ENCODE measurements at regions not wholly inside any gene's neighbourhood (a gene's known extent, or its start where the extent isn't known, plus 50 kb on each side); places are given as distances from the start of the nearest gene placed in this dataset.
A peak's percentile ranks its signal among the peaks of the same experiment; 100 is the strongest.
"Not testable (repeated sequence)": the region's sequence is repeated elsewhere in the genome, so short reads cannot be mapped to it uniquely, and the experiment has no call there.

DNA sequence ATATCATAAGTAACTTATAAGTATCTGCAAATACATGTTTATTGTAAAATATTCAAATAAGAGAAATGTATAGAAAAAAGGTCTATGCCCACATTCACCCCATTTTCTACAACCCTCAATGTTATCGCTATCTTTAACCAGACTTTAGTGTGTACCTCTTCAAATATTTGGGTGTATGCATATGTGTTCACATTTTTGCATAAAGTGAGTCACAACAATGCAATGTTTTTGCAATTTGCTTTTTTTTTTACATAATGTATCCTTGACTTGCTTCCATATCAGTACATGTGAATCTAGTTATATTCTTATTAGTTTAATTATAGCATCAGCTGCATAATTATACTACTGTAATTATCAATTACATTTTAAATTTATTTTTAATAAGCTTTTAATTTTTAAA lies 117.3 kb upstream of the LYSMD4 start:
- WGBS, 3 donors = 96 to 100% (median 98%) methylated on average over 1 of the region's 1 CpG
- Histone ChIP-seq H3K27me3 (ENCODE audit: control insufficient read depth in 3 of 3, insufficient read depth in 3 of 3, low read length in 3 of 3) (no peaks in the 10 kb centered on the region), H3K36me3 (ENCODE audit: control insufficient read depth in 3 of 3, insufficient read depth in 2 of 3, low read depth in 1 of 3, low read length in 3 of 3) (no peaks in the 10 kb centered on the region), H3K9me3 (ENCODE audit: control insufficient read depth in 2 of 2, insufficient read depth in 1 of 2, low read depth in 1 of 2, low read length in 1 of 2) (no peaks in the 10 kb centered on the region), H3K27ac (ENCODE audit: low read depth in 1 of 3, low read length in 2 of 3) (no peak overlapping the region), H3K4me3 (ENCODE audit: low read depth in 1 of 3, low read length in 3 of 3) (no peak overlapping the region), H3K4me1 (ENCODE audit: control insufficient read depth in 3 of 3, insufficient read depth in 2 of 3, low read depth in 1 of 3, low read length in 2 of 3) (no peaks in the 10 kb centered on the region)
- DNase-seq (no peak), FAIRE-seq (peak; percentile 95)

DNA sequence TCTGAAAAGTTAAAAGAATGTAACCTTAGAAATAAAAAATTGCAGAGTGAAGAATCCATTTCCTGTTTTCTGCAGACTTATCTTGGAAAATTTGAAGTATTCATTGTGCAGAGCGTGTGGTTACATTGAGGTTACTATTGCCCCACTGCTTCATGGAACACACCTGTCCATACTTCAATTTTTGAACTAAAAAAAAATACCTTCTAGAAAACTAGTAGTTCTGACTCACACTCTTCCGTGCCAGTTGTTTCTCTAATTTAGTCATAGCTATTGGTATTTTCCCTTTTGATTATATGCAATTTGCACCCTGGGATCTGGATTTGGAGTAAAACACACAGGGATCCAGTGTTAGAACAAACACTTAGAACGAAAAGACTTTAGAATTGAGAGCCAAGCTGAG lies 111.8 kb upstream of the LYSMD4 start:
- no peaks in the 10 kb centered on the region for H3K27me3 ChIP-seq (ENCODE audit: control insufficient read depth in 3 of 3, insufficient read depth in 3 of 3, low read length in 3 of 3)
- no peaks in the 10 kb centered on the region for H3K4me1 ChIP-seq (ENCODE audit: control insufficient read depth in 3 of 3, insufficient read depth in 2 of 3, low read depth in 1 of 3, low read length in 2 of 3)
- FAIRE-seq (no peak), DNase-seq (no peak)
- no peaks in the 10 kb centered on the region for H3K36me3 ChIP-seq (ENCODE audit: control insufficient read depth in 3 of 3, insufficient read depth in 2 of 3, low read depth in 1 of 3, low read length in 3 of 3)
- no peak overlapping the region for H3K27ac ChIP-seq (ENCODE audit: low read depth in 1 of 3, low read length in 2 of 3)
- H3K9me3 ChIP-seq (ENCODE audit: control insufficient read depth in 2 of 2, insufficient read depth in 1 of 2, low read depth in 1 of 2, low read length in 1 of 2) = no peaks in the 10 kb centered on the region
- H3K4me3 ChIP-seq (ENCODE audit: low read depth in 1 of 3, low read length in 3 of 3) = no peak overlapping the region
- 65 to 78% (median 76%) methylated on average over 3 of the region's 3 CpGs for WGBS, 3 donors

DNA sequence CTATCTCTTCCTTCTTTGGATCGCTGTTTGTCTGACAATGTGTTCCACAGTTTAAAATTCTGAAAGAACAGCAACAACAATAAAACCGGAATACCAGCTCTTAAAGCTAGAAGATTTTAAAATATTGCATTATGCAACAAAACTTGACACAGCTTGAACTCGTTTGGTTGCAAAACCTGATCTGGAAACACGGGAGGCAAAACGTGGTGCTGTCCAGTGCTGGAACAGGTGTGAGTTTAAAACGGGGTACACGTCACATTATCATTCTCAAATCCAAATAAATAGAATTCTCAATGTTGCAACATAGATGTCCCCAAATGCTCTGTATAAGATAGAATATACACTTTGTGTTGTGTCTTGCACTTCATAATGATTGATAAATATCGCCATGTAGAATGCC lies 110.9 kb upstream of the LYSMD4 start:
- Histone ChIP-seq H3K36me3 (ENCODE audit: control insufficient read depth in 3 of 3, insufficient read depth in 2 of 3, low read depth in 1 of 3, low read length in 3 of 3) (no peaks in the 10 kb centered on the region), H3K27ac (ENCODE audit: low read depth in 1 of 3, low read length in 2 of 3) (no peak overlapping the region), H3K4me1 (ENCODE audit: control insufficient read depth in 3 of 3, insufficient read depth in 2 of 3, low read depth in 1 of 3, low read length in 2 of 3) (no peaks in the 10 kb centered on the region), H3K27me3 (ENCODE audit: control insufficient read depth in 3 of 3, insufficient read depth in 3 of 3, low read length in 3 of 3) (no peaks in the 10 kb centered on the region), H3K4me3 (ENCODE audit: low read depth in 1 of 3, low read length in 3 of 3) (no peak overlapping the region), H3K9me3 (ENCODE audit: control insufficient read depth in 2 of 2, insufficient read depth in 1 of 2, low read depth in 1 of 2, low read length in 1 of 2) (no peaks in the 10 kb centered on the region)
- 67 to 75% (median 71%) methylated on average over 8 of the region's 8 CpGs for WGBS, 3 donors
- no peak for DNase-seq
- FAIRE-seq = no peak

DNA sequence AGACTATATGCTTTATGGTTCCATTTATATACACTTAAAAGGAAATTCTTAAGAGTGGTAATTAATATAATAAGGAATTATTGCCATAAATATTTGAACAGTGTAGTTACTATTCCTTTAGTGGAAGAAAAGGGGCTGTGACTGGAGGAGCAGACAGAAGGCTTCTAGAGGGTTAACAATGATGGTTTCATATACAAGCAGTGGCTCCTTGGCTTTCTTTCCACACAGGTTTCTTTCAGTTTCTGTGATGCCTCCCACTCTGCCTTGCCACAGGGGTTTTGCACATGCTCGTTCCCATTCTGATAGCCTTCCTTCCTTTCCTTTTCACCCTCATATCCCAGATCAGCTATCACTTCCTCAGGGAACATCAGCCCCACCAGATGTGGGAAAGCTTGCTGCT lies 108.8 kb upstream of the LYSMD4 start:
- H3K27ac ChIP-seq (ENCODE audit: low read depth in 1 of 3, low read length in 2 of 3) = no peak overlapping the region
- no peaks in the 10 kb centered on the region for H3K27me3 ChIP-seq (ENCODE audit: control insufficient read depth in 3 of 3, insufficient read depth in 3 of 3, low read length in 3 of 3)
- DNase-seq = no peak
- H3K9me3 ChIP-seq (ENCODE audit: control insufficient read depth in 2 of 2, insufficient read depth in 1 of 2, low read depth in 1 of 2, low read length in 1 of 2) = no peaks in the 10 kb centered on the region
- no peak overlapping the region for H3K4me3 ChIP-seq (ENCODE audit: low read depth in 1 of 3, low read length in 3 of 3)
- no peaks in the 10 kb centered on the region for H3K4me1 ChIP-seq (ENCODE audit: control insufficient read depth in 3 of 3, insufficient read depth in 2 of 3, low read depth in 1 of 3, low read length in 2 of 3)
- no peaks in the 10 kb centered on the region for H3K36me3 ChIP-seq (ENCODE audit: control insufficient read depth in 3 of 3, insufficient read depth in 2 of 3, low read depth in 1 of 3, low read length in 3 of 3)
- FAIRE-seq = no peak
- 50 to 65% (median 50%) methylated on average over 1 of the region's 1 CpG for whole genome bisulfite sequencing, 3 donors

DNA sequence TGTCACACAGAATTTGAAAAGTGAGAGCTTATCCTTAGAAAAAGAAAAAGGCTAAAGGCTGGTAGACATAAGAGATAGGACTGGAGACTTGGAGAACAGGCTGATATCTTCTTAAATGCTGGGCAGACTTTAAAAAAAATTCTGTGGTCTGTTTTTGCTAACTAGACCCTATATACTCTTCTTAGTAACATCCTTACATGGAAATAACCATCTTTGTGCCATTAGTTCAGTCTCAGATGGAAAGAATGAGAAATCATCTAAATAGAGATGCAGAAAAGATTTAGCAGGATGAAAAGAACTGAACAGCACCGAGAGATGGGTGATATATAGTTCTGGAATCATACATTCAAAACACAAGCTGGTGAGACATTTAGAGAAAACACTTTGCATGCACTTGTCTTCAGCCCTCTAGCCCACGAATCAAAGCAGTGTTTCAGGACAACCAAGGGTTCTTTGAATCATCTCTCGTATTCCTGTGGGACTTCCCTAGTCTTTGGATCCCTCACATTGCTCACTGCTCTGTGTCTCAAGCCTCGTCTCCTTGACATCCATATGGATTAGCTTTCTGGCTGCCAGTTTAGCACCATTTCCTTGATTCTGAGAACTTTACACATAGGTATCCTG lies 93.0 kb upstream of the LYSMD4 start:
- no peaks in the 10 kb centered on the region for H3K4me1 ChIP-seq (ENCODE audit: control insufficient read depth in 3 of 3, insufficient read depth in 2 of 3, low read depth in 1 of 3, low read length in 2 of 3)
- no peak for DNase-seq
- no peak for FAIRE-seq
- H3K36me3 ChIP-seq (ENCODE audit: control insufficient read depth in 3 of 3, insufficient read depth in 2 of 3, low read depth in 1 of 3, low read length in 3 of 3) = no peaks in the 10 kb centered on the region
- H3K27ac ChIP-seq (ENCODE audit: low read depth in 1 of 3, low read length in 2 of 3) = no peak overlapping the region
- no peaks in the 10 kb centered on the region for H3K27me3 ChIP-seq (ENCODE audit: control insufficient read depth in 3 of 3, insufficient read depth in 3 of 3, low read length in 3 of 3)
- H3K4me3 ChIP-seq (ENCODE audit: low read depth in 1 of 3, low read length in 3 of 3) = no peak overlapping the region
- 63 to 77% (median 65%) methylated on average over 4 of the region's 4 CpGs for WGBS, 3 donors
- no peaks in the 10 kb centered on the region for H3K9me3 ChIP-seq (ENCODE audit: control insufficient read depth in 2 of 2, insufficient read depth in 1 of 2, low read depth in 1 of 2, low read length in 1 of 2)

DNA sequence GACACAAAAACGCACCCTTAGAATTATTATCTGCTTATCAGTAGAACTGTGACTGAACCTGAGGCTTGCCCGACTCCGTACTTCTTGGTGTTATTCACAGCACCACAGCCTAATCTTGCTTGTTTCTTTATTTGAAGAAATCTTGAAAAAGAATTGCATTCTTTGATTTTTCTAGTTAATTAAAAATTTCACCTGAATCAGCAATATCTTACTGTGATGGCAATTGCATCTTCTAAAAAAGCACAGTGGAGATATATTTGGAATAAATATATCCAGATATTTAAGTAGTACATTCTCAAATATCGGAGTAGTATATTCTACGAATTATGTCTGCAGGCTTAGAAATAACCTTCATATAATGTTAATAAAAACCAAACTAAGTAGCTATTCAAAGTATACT lies 90.1 kb upstream of the LYSMD4 start:
- FAIRE-seq (no peak), DNase-seq (no peak)
- no peak overlapping the region for H3K27ac ChIP-seq (ENCODE audit: low read depth in 1 of 3, low read length in 2 of 3)
- no peaks in the 10 kb centered on the region for H3K9me3 ChIP-seq (ENCODE audit: control insufficient read depth in 2 of 2, insufficient read depth in 1 of 2, low read depth in 1 of 2, low read length in 1 of 2)
- H3K27me3 ChIP-seq (ENCODE audit: control insufficient read depth in 3 of 3, insufficient read depth in 3 of 3, low read length in 3 of 3) = no peaks in the 10 kb centered on the region
- WGBS, 3 donors = 85 to 92% (median 91%) methylated on average over 5 of the region's 5 CpGs
- no peak overlapping the region for H3K4me3 ChIP-seq (ENCODE audit: low read depth in 1 of 3, low read length in 3 of 3)
- no peaks in the 10 kb centered on the region for H3K4me1 ChIP-seq (ENCODE audit: control insufficient read depth in 3 of 3, insufficient read depth in 2 of 3, low read depth in 1 of 3, low read length in 2 of 3)
- no peaks in the 10 kb centered on the region for H3K36me3 ChIP-seq (ENCODE audit: control insufficient read depth in 3 of 3, insufficient read depth in 2 of 3, low read depth in 1 of 3, low read length in 3 of 3)

DNA sequence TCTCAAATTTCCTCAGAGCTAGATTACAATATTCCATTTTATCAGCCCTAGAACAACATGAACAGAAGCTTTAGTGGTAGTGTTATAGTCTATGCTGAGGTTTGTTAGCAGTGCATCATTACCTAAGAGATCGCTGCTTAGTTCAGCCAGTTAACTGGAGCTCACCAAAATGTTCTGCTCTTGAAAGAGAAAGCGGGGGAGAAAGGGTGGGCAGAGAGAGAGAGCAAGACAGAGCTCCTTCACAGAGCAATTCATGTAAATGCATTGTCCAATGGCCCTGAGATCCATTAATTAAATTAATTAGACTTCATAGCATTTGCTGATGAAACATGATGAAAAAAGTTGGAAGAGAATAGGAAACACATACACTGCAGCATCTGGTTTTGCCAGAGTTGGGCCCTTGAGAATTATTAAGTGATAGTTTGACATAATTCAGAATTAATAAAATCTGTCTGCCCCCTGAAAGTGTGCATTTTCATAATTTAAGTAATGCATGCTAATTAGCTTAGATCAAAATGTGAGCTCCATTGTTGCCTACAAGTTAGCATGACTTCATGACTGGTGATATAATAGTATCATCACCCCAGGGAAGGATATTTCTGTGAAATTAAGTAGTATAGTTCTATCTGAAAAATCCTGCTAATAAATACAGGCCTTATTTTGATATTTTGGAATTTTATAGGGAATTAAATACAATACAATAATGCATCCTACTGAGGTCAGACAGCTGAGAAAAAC lies 86.9 kb upstream of the LYSMD4 start:
- H3K4me1 ChIP-seq (ENCODE audit: control insufficient read depth in 3 of 3, insufficient read depth in 2 of 3, low read depth in 1 of 3, low read length in 2 of 3) = no peaks in the 10 kb centered on the region
- no peaks in the 10 kb centered on the region for H3K9me3 ChIP-seq (ENCODE audit: control insufficient read depth in 2 of 2, insufficient read depth in 1 of 2, low read depth in 1 of 2, low read length in 1 of 2)
- H3K36me3 ChIP-seq (ENCODE audit: control insufficient read depth in 3 of 3, insufficient read depth in 2 of 3, low read depth in 1 of 3, low read length in 3 of 3) = no peaks in the 10 kb centered on the region
- DNase-seq (no peak), FAIRE-seq (no peak)
- H3K27ac ChIP-seq (ENCODE audit: low read depth in 1 of 3, low read length in 2 of 3) = no peak overlapping the region
- WGBS, 3 donors = 93 to 94% (median 94%) methylated on average over 2 of the region's 2 CpGs
- no peak overlapping the region for H3K4me3 ChIP-seq (ENCODE audit: low read depth in 1 of 3, low read length in 3 of 3)
- no peaks in the 10 kb centered on the region for H3K27me3 ChIP-seq (ENCODE audit: control insufficient read depth in 3 of 3, insufficient read depth in 3 of 3, low read length in 3 of 3)

DNA sequence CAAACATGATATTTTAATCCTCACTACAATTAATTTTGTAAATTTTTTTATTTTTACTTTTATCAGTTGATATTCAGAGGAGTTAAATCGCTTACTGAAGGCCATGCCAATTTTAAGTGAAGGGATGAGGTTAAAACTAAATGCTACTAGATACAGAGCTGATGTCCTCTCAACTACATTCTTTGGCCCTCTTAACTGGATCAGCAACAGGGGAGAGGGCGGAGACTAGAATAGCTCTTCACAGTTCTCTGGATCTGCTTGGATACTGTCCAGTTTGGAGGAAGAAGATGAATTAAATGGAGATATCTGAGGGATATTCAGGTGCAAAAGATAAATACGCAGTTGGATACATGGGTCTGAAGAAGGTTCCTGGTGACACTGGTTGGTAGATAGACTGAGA lies 85.6 kb upstream of the LYSMD4 start:
- Histone ChIP-seq H3K36me3 (ENCODE audit: control insufficient read depth in 3 of 3, insufficient read depth in 2 of 3, low read depth in 1 of 3, low read length in 3 of 3) (peaks cover 0 to 5% (median 0%) of the 10 kb centered on the region in 3 donors), H3K4me3 (ENCODE audit: low read depth in 1 of 3, low read length in 3 of 3) (no peak overlapping the region), H3K9me3 (ENCODE audit: control insufficient read depth in 2 of 2, insufficient read depth in 1 of 2, low read depth in 1 of 2, low read length in 1 of 2) (no peaks in the 10 kb centered on the region), H3K4me1 (ENCODE audit: control insufficient read depth in 3 of 3, insufficient read depth in 2 of 3, low read depth in 1 of 3, low read length in 2 of 3) (no peaks in the 10 kb centered on the region), H3K27ac (ENCODE audit: low read depth in 1 of 3, low read length in 2 of 3) (no peak overlapping the region), H3K27me3 (ENCODE audit: control insufficient read depth in 3 of 3, insufficient read depth in 3 of 3, low read length in 3 of 3) (no peaks in the 10 kb centered on the region)
- FAIRE-seq (no peak), DNase-seq (no peak)
- WGBS, 3 donors = 92 to 93% (median 92%) methylated on average over 3 of the region's 3 CpGs

DNA sequence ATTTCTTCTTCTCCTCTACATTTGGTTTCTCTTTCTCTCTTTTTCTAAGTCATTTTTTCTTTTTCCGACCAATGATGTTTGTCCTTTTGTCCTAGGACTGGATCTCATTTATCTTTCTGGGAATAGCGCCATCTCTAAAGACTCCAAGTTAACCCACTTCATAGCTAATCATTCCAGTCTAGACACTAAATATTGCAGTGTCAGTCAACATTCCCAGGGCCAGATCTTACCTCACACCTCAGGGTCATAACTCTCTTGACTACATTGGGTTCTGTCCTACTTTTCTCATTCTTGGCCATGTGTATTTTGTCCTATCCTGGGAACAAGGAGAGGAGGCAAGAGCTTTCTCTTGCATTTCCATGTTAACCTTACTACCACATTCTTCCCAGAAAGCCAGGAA lies 83.6 kb upstream of the LYSMD4 start:
- not testable (repeated sequence) for H3K27ac ChIP-seq (ENCODE audit: low read depth in 1 of 3, low read length in 2 of 3); H3K4me3 ChIP-seq (ENCODE audit: low read depth in 1 of 3, low read length in 3 of 3); H3K9me3 ChIP-seq (ENCODE audit: control insufficient read depth in 2 of 2, insufficient read depth in 1 of 2, low read depth in 1 of 2, low read length in 1 of 2); DNase-seq; H3K4me1 ChIP-seq (ENCODE audit: control insufficient read depth in 3 of 3, insufficient read depth in 2 of 3, low read depth in 1 of 3, low read length in 2 of 3); H3K36me3 ChIP-seq (ENCODE audit: control insufficient read depth in 3 of 3, insufficient read depth in 2 of 3, low read depth in 1 of 3, low read length in 3 of 3); H3K27me3 ChIP-seq (ENCODE audit: control insufficient read depth in 3 of 3, insufficient read depth in 3 of 3, low read length in 3 of 3); FAIRE-seq
- 91 to 98% (median 96%) methylated on average over 2 of the region's 2 CpGs for WGBS, 3 donors

All from small intestine (tissue), 7 donors.